H1 (cell line): ENCODE measurements at regions not wholly inside any gene's neighbourhood (a gene's known extent, or its start where the extent isn't known, plus 50 kb on each side); places are given as distances from the start of the nearest gene placed in this dataset.
A peak's percentile ranks its signal among the peaks of the same experiment; 100 is the strongest.

ENCODE experiments used
- ASH2L ChIP-seq: fragments of 200-600, 300-600 bp; sonication (generic); IDR thresholded peaks from one replicate; pipeline ENCODE4 v1.7.1; 2017; ENCODE audit warnings: low read length
- BCL11A ChIP-seq, 2 experiments: IDR thresholded peaks; one replicate each; pipeline ENCODE4 v1.6.1; 2011; ENCODE audit warnings: low read depth in 2 of 2, low read length in 2 of 2, mild to moderate bottlenecking in 2 of 2
- BRCA1 ChIP-seq: IDR thresholded peaks from 2 replicates; pipeline ENCODE4 v1.6.1; 2012; ENCODE audit warnings: low read depth, low read length, improper control_type of control experiment
- CTBP2 ChIP-seq: IDR thresholded peaks from 2 replicates; pipeline ENCODE4 v1.7.0; 2011; ENCODE audit warnings: borderline replicate concordance, mild to moderate bottlenecking, moderate library complexity, mixed read lengths, low read length; ENCODE audit not compliant: insufficient read depth, insufficient read length
- GTF2F1 ChIP-seq: IDR thresholded peaks from 2 replicates; pipeline ENCODE4 v1.6.1; 2012; ENCODE audit warnings: low read depth, low read length, improper control_type of control experiment, borderline replicate concordance
- JUN ChIP-seq: IDR thresholded peaks from 2 replicates; pipeline ENCODE4 v1.6.1; 2011; ENCODE audit warnings: low read depth, mild to moderate bottlenecking, improper control_type of control experiment, low read length
- KDM4A ChIP-seq: IDR thresholded peaks from one replicate; pipeline ENCODE4 v1.7.1; 2012; ENCODE audit warnings: low read depth, mild to moderate bottlenecking, moderate library complexity, low read length, inconsistent platforms; ENCODE audit not compliant: severe bottlenecking
- KDM5A ChIP-seq: fragments of 200-600 bp; IDR thresholded peaks from 2 replicates; pipeline ENCODE4 v1.7.1; 2012; ENCODE audit warnings: mild to moderate bottlenecking, low read length, inconsistent platforms, mixed read lengths
- NANOG ChIP-seq: IDR thresholded peaks from 2 replicates; pipeline ENCODE4 v1.6.1; 2011; ENCODE audit warnings: low read length, low read depth, mild to moderate bottlenecking, inconsistent platforms; ENCODE audit not compliant: insufficient read depth, poor library complexity, severe bottlenecking
- NRF1 ChIP-seq: IDR thresholded peaks from 2 replicates; pipeline ENCODE4 v1.6.1; 2011; ENCODE audit warnings: mild to moderate bottlenecking, low read depth, low read length, improper control_type of control experiment
- RAD21 ChIP-seq, 2 experiments: IDR thresholded peaks in 1 of 2; conservative IDR thresholded peaks in 1 of 2; 2 replicates each; pipeline ENCODE4 v1.6.1; 2011; ENCODE audit warnings: low read depth in 2 of 2, low read length in 2 of 2, improper control_type of control experiment in 1 of 2, inconsistent platforms in 1 of 2, mild to moderate bottlenecking in 1 of 2, moderate library complexity in 1 of 2
- SIX5 ChIP-seq: IDR thresholded peaks from 2 replicates; pipeline ENCODE4 v1.6.1; 2011; ENCODE audit warnings: mild to moderate bottlenecking, low read depth, low read length
- SP1 ChIP-seq: IDR thresholded peaks from 2 replicates; pipeline ENCODE4 v1.6.1; 2011; ENCODE audit warnings: low read depth, low read length
- SRF ChIP-seq: IDR thresholded peaks from 2 replicates; pipeline ENCODE4 v1.6.1; 2011; ENCODE audit warnings: mild to moderate bottlenecking, low read depth, low read length, moderate library complexity
- SUZ12 ChIP-seq: fragments of 200-600 bp; sonication (generic); IDR thresholded peaks from 2 replicates; pipeline ENCODE4 v1.6.1; 2012; ENCODE audit warnings: mild to moderate bottlenecking, inconsistent platforms, low read length, moderate library complexity, mixed read lengths
- TAF1 ChIP-seq: IDR thresholded peaks from 2 replicates; pipeline ENCODE4 v1.6.1; 2011; ENCODE audit warnings: mild to moderate bottlenecking, low read depth, low read length
- TF ChIP-seq, protein P1 (sequence below): IDR thresholded peaks from 2 replicates; pipeline ENCODE4 v1.6.1; 2011; ENCODE audit warnings: low read depth, mild to moderate bottlenecking, low read length; ENCODE audit not compliant: insufficient read depth

DNA sequence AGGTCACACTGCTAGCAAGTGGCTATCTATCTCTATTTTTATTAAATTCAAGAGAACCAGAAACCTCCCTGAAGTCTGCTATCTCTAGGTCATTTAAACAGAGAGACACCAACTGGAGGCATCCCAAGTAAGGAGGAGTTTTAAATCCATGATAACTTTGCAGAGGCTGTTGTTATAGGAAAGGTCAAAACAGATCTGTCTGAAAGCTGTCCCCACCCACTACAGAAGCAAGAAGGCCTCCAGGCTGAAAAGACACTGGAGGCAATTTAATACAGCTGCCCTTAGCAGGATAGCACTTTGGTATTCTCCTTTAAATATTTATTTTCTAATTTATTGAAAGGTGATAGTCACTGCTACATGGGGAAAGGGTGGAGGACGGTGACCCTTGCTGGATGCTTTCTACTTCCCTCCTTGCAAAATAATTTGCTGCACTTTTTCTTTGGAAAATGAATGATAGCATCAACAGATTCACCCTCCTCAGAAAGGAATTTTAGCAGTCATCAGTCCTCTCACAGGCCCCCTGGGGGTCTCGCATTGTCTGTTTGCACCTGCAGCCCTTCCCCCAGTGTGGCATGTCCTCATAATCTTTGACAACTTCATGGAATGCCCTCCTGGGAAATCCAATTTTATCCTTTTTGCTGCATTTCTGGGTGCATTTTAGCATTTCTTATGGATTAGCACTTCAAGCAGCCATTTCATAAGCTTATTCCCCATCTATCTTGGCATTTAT lies 429.5 kb upstream of the TNP1 start (continued):
- TF ChIP-seq SUZ12 (no peak), CTBP2 (no peak), TAF1 (no peak), JUN (no peak), GTF2F1 (no peak), SIX5 (no peak), KDM4A (no peak), ASH2L (peak; percentile 59), BCL11A (IDR thresholded peaks at IDR 0.05; ENCODE audit: low read depth in 2 of 2, low read length in 2 of 2) (no peak), SP1 (peak; percentile 77), NANOG (peak; percentile 31), BRCA1 (no peak), NRF1 (no peak), KDM5A (no peak), SRF (no peak), RAD21 (IDR thresholded peaks at IDR 0.05 in 1 of 2, conservative IDR thresholded peaks at IDR 0.05 in 1 of 2; ENCODE audit: low read depth in 2 of 2, low read length in 2 of 2) (no peak)
- TF ChIP-seq, protein P1, sequence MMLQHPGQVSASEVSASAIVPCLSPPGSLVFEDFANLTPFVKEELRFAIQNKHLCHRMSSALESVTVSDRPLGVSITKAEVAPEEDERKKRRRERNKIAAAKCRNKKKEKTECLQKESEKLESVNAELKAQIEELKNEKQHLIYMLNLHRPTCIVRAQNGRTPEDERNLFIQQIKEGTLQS = no peak
